Lung (tissue), 11 donors: ENCODE measurements at regions not wholly inside any gene's neighbourhood (a gene's known extent, or its start where the extent isn't known, plus 50 kb on each side); places are given as distances from the start of the nearest gene placed in this dataset.

Experiments
- ATAC-seq: fragments of 200-7000 bp; cut with Tn5 transposase; one replicate; pipeline ENCODE4 v1.9.1; 2020; ENCODE audit warnings: moderate number of reproducible peaks; ENCODE audit not compliant: insufficient read depth, low FRiP score
- DNase-seq, 3 donors: peaks; one replicate each; pipeline ENCODE4 v3.0.0-alpha.2; 2013 to 2017
- H3K27ac ChIP-seq, 2 donors: one replicate each; pipeline ENCODE4 v1.5.1; 2013; ENCODE audit warnings: mild to moderate bottlenecking in 2 of 2, moderate library complexity in 2 of 2, control low read depth in 1 of 2, inconsistent platforms in 1 of 2, low read depth in 1 of 2, low read length in 1 of 2
- H3K27me3 ChIP-seq, 3 donors: one replicate each; pipeline ENCODE4 v1.5.1; 2013; ENCODE audit warnings: low read length in 2 of 3; ENCODE audit not compliant: control insufficient read depth in 3 of 3, insufficient read depth in 3 of 3
- H3K36me3 ChIP-seq, 4 donors: one replicate each; pipeline ENCODE4 v1.5.1; 2013; ENCODE audit warnings: low read length in 4 of 4, mild to moderate bottlenecking in 1 of 4, moderate library complexity in 1 of 4; ENCODE audit not compliant: control insufficient read depth in 4 of 4, insufficient read depth in 4 of 4
- H3K4me1 ChIP-seq, 5 donors: one replicate each; pipeline ENCODE4 v1.5.1; 2013; ENCODE audit warnings: low read length in 5 of 5, mild to moderate bottlenecking in 2 of 5, moderate library complexity in 1 of 5; ENCODE audit not compliant: control insufficient read depth in 5 of 5, insufficient read depth in 5 of 5
- H3K4me3 ChIP-seq: one replicate; pipeline ENCODE4 v1.5.1; 2013; ENCODE audit warnings: mild to moderate bottlenecking, control low read depth, moderate library complexity
- H3K9ac ChIP-seq, 2 donors: one replicate each; pipeline ENCODE4 v1.5.1; 2013; ENCODE audit warnings: low read length in 2 of 2, control low read depth in 1 of 2; ENCODE audit not compliant: insufficient read depth in 1 of 2
- H3K9me3 ChIP-seq, 4 donors: one replicate each; pipeline ENCODE4 v1.5.1; 2013; ENCODE audit warnings: low read length in 3 of 4, mild to moderate bottlenecking in 1 of 4, moderate library complexity in 1 of 4; ENCODE audit not compliant: control insufficient read depth in 4 of 4, insufficient read depth in 3 of 4
- CTCF ChIP-seq: IDR thresholded peaks from 2 replicates; pipeline ENCODE4 v1.5.1; 2012; ENCODE audit warnings: mild to moderate bottlenecking; ENCODE audit errors: control extremely low read depth, extremely low read depth
- WGBS, 2 donors: extraction: QIAGEN DNeasy Blood & Tissue Kit; methylation state at CpG; one replicate each; pipeline ENCODE4 v1.1.7; 2013; 5-methylcytosine and 5-hydroxymethylcytosine counted together
- donor health status: control.
- donor health status: control.
- donor health status: Bipolar disorder and iron deficiency.
- donor health status: healthy.
- donor health status: DM: yes; HTN: yes; CAD: no.

- 86 to 87% methylated on average over 4 of the region's 4 CpGs for WGBS, 2 donors
Measured at GRCh38 chr5:139739150-139739974, 56.2 kb upstream of the PSD2 start.

GRCh38 chr5:139740138-139740991 is 55.2 kb upstream of the PSD2 start:
- WGBS, 2 donors: 81 to 89% methylated on average over 19 of the region's 19 CpGs
- H3K27ac ChIP-seq: no peak overlapping the region
- DNase-seq (no peak), ATAC-seq (no peak)
- TF ChIP-seq CTCF: no peak
- H3K27me3 ChIP-seq: no peaks in the 10 kb centered on the region
- no peak overlapping the region for H3K9ac ChIP-seq
- H3K4me1 ChIP-seq: peaks cover 0 to 7% (median 0%) of the 10 kb centered on the region in 5 donors
- H3K36me3 ChIP-seq: no peaks in the 10 kb centered on the region
- H3K9me3 ChIP-seq: peaks cover 0 to 3% (median 0%) of the 10 kb centered on the region in 4 donors
- no peak overlapping the region for H3K4me3 ChIP-seq

More at GRCh38 chr5:139739150-139739974, 56.2 kb upstream of the PSD2 start:
- Histone ChIP-seq H3K27me3 (no peaks in the 10 kb centered on the region), H3K9me3 (peaks cover 0 to 3% (median 0%) of the 10 kb centered on the region in 4 donors), H3K9ac (no peak overlapping the region), H3K4me1 (peaks cover 0 to 7% (median 0%) of the 10 kb centered on the region in 5 donors), H3K4me3 (no peak overlapping the region), H3K27ac (no peak overlapping the region), H3K36me3 (no peaks in the 10 kb centered on the region)
- ATAC-seq: no peak
- TF ChIP-seq CTCF: no peak
- DNase-seq: no peak

- Histone ChIP-seq H3K27ac (no peak overlapping the region), H3K4me3 (no peak overlapping the region), H3K4me1 (peaks cover 0 to 14% (median 6%) of the 10 kb centered on the region in 5 donors), H3K36me3 (no peaks in the 10 kb centered on the region), H3K9me3 (peaks cover 0 to 3% (median 0%) of the 10 kb centered on the region in 4 donors), H3K9ac (no peak overlapping the region), H3K27me3 (peaks cover 0 to 3% (median 2%) of the 10 kb centered on the region in 3 donors)
- no peak for ATAC-seq
- TF ChIP-seq CTCF: no peak
- WGBS, 2 donors: 90 to 96% methylated on average over 6 of the region's 6 CpGs
- no peak for DNase-seq
Measured at GRCh38 chr5:139740992-139741672, 54.5 kb upstream of the PSD2 start.
